CD4-positive, alpha-beta T cell treated with Interleukin-2 at 100 ng/mL for 4 hours (primary cell): ENCODE measurements at regions not wholly inside any gene's neighbourhood (a gene's known extent, or its start where the extent isn't known, plus 50 kb on each side); places are given as distances from the start of the nearest gene placed in this dataset.

Experiments
- DNase-seq: peaks from one replicate; pipeline ENCODE4 v3.0.0-alpha.2; 2020; ENCODE audit warnings: low spot score

- no peak for DNase-seq
Observed at GRCh38 chr4:55175779-55176231, 50.4 kb upstream of the KDR start.

GRCh38 chr4:55176497-55176896, 51.1 kb upstream of the KDR start:
- DNase-seq = no peak

- no peak for DNase-seq
Observed at GRCh38 chr4:55177461-55177860, 52.1 kb upstream of the KDR start.

GRCh38 chr4:55178226-55179005, 53.0 kb upstream of the KDR start:
- DNase-seq = no peak

GRCh38 chr4:55181010-55182005, 55.9 kb upstream of the KDR start:
- DNase-seq = no peak

- DNase-seq = no peak
Observed at GRCh38 chr4:55183926-55184599, 58.7 kb upstream of the KDR start.

GRCh38 chr4:55184600-55185523, 59.5 kb upstream of the KDR start:
- DNase-seq = peak; percentile 15

GRCh38 chr4:55186123-55186522, 60.7 kb upstream of the KDR start:
- DNase-seq = no peak

- no peak for DNase-seq
Observed at GRCh38 chr4:55186700-55187099, 61.3 kb upstream of the KDR start.

GRCh38 chr4:55214172-55214571, 88.8 kb upstream of the KDR start:
- DNase-seq = no peak

- DNase-seq = no peak
Observed at GRCh38 chr4:55215087-55215486, 89.7 kb upstream of the KDR start.

- DNase-seq = no peak
Observed at GRCh38 chr4:55216863-55217635, 91.7 kb upstream of the KDR start.

- DNase-seq = no peak
Observed at GRCh38 chr4:55218041-55218440, 92.6 kb upstream of the KDR start.

- no peak for DNase-seq
Observed at GRCh38 chr4:55237839-55238238, 108.2 kb upstream of the SRD5A3 start.

- DNase-seq = no peak
Observed at GRCh38 chr4:55238407-55238806, 107.6 kb upstream of the SRD5A3 start.

GRCh38 chr4:55241461-55241860, 104.6 kb upstream of the SRD5A3 start:
- DNase-seq = no peak

- no peak for DNase-seq
Observed at GRCh38 chr4:55242506-55242905, 103.5 kb upstream of the SRD5A3 start.

GRCh38 chr4:55247521-55247920, 98.5 kb upstream of the SRD5A3 start:
- DNase-seq = no peak

- no peak for DNase-seq
Observed at GRCh38 chr4:55248756-55249155, 97.3 kb upstream of the SRD5A3 start.

- no peak for DNase-seq
Observed at GRCh38 chr4:55249476-55249875, 96.6 kb upstream of the SRD5A3 start.
